Breast epithelium (tissue), 4 donors: ENCODE measurements at regions not wholly inside any gene's neighbourhood (a gene's known extent, or its start where the extent isn't known, plus 50 kb on each side); places are given as distances from the start of the nearest gene placed in this dataset.
"Not testable (repeated sequence)": the region's sequence is repeated elsewhere in the genome, so short reads cannot be mapped to it uniquely, and the experiment has no call there.

Source experiments
- DNase-seq, 2 donors: peaks; one replicate each; pipeline ENCODE4 v3.0.0-alpha.2; 2019; ENCODE audit warnings: low spot score in 2 of 2
- H3K27ac ChIP-seq, 2 donors: fragments of 200-600 bp; sonication (generic) in 1 of 2; one replicate each; pipeline ENCODE4 v1.5.1; 2016 to 2019; ENCODE audit warnings: mild to moderate bottlenecking in 1 of 2
- H3K27me3 ChIP-seq, 2 donors: fragments of 200-600 bp; sonication (generic) in 1 of 2; one replicate each; pipeline versions ENCODE4 v1.5.1 to v1.6.0; 2017 to 2019; ENCODE audit warnings: control low read depth in 1 of 2, mild to moderate bottlenecking in 1 of 2
- H3K36me3 ChIP-seq: fragments of 200-600 bp; one replicate; pipeline ENCODE4 v1.5.1; 2019
- H3K4me1 ChIP-seq, 2 donors: fragments of 200-600 bp; sonication (generic); one replicate each; pipeline ENCODE4 v1.5.1; 2016 to 2019; ENCODE audit warnings: control low read depth in 1 of 2
- H3K4me3 ChIP-seq, 3 donors: fragments of 200-600 bp; sonication (generic); 1 replicate in 2 of 3; 2 replicates in 1 of 3; pipeline ENCODE4 v1.5.1; 2016 to 2019; ENCODE audit warnings: mild to moderate bottlenecking in 3 of 3, moderate library complexity in 2 of 3
- H3K9me3 ChIP-seq, 2 donors: fragments of 200-600 bp; sonication (generic) in 1 of 2; one replicate each; pipeline ENCODE4 v1.5.1; 2016 to 2019; ENCODE audit warnings: control low read depth in 1 of 2
- CTCF ChIP-seq, 3 donors: fragments of 450-650 bp; IDR thresholded peaks; one replicate each; pipeline ENCODE4 v1.5.1; 2016 to 2017; ENCODE audit warnings: antibody characterized with exemption in 3 of 3, mild to moderate bottlenecking in 3 of 3, moderate library complexity in 3 of 3
- POLR2A ChIP-seq: fragments of 450-650 bp; IDR thresholded peaks from one replicate; pipeline ENCODE4 v1.6.1; 2016; ENCODE audit warnings: antibody characterized with exemption, mild to moderate bottlenecking, moderate library complexity
- POLR2AphosphoS5 ChIP-seq, 3 donors: sonication (generic); formaldehyde crosslinking; IDR thresholded peaks; one replicate each; pipeline ENCODE4 v1.6.1; 2017; ENCODE audit warnings: antibody characterized with exemption in 3 of 3
- intact Hi-C: fragments of 100-400 bp; cut with DNase I; formaldehyde crosslinking; loops from one replicate; pipeline ENCODE4 v1.15.1; 2023; ENCODE audit warnings: low total_unique reads

DNA sequence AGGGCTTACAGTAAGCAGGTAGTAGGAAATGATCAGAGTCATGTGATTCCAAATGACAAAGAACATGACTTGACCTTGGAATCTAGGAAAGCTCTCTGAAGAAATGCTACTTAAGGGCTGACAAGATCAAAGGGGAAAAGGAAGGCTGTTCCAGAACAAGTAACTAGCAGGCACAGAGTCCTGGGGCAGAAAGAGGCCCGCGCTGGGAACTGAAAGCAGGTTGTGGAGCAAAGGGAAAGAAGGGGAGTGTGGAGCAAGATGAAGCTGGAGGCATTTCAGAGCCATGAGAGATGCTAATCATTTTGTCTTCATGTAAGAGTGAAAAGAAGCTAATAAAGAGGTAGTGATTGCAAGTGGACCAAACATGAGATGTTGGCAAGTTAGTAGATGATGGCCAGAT, 397.5 kb downstream of the DTWD2 start:
- no peak overlapping the region for H3K27ac ChIP-seq
- TF ChIP-seq CTCF (IDR thresholded peaks at IDR 0.05): no peak
- no peak for TF ChIP-seq POLR2A
- TF ChIP-seq POLR2AphosphoS5 (IDR thresholded peaks at IDR 0.05): no peak
- H3K4me3 ChIP-seq: no peak overlapping the region
- no peak for DNase-seq
- intact Hi-C loops: loop anchor here (2.0 kb wide), 1 partner anchor 62 kb away; no protein-coding TSS in a partner anchor
- H3K36me3 ChIP-seq: no peaks in the 10 kb centered on the region
- no peaks in the 10 kb centered on the region for H3K27me3 ChIP-seq
- H3K9me3 ChIP-seq: no peaks in the 10 kb centered on the region
- H3K4me1 ChIP-seq: no peaks in the 10 kb centered on the region

GRCh38 chr5:118580949-118581348, 407.4 kb downstream of the DTWD2 start:
- Histone ChIP-seq H3K27me3 (no peaks in the 10 kb centered on the region), H3K27ac (no peak overlapping the region), H3K9me3 (no peaks in the 10 kb centered on the region), H3K36me3 (no peaks in the 10 kb centered on the region), H3K4me1 (no peaks in the 10 kb centered on the region), H3K4me3 (no peak overlapping the region)
- intact Hi-C loops: no loop called here
- TF ChIP-seq POLR2AphosphoS5 (IDR thresholded peaks at IDR 0.05): no peak
- DNase-seq: no peak

- peak overlapping the region in 1 of 2 donors; percentile 21 for H3K27ac ChIP-seq
- peak in 1 of 2 donors; percentile 31 for DNase-seq
- no peak for TF ChIP-seq POLR2AphosphoS5 (IDR thresholded peaks at IDR 0.05)
- TF ChIP-seq CTCF (IDR thresholded peaks at IDR 0.05): no peak
- no peak for TF ChIP-seq POLR2A
- no peak overlapping the region for H3K4me3 ChIP-seq
- H3K27me3 ChIP-seq: no peaks in the 10 kb centered on the region
- H3K9me3 ChIP-seq: no peaks in the 10 kb centered on the region
- intact Hi-C loops: no loop called here
- no peaks in the 10 kb centered on the region for H3K36me3 ChIP-seq
- H3K4me1 ChIP-seq: no peaks in the 10 kb centered on the region
Observed at GRCh38 chr5:118578093-118578492, 410.3 kb downstream of the DTWD2 start.

- Histone ChIP-seq H3K4me1 (no peaks in the 10 kb centered on the region), H3K36me3 (no peaks in the 10 kb centered on the region), H3K4me3 (no peak overlapping the region), H3K9me3 (no peaks in the 10 kb centered on the region), H3K27me3 (no peaks in the 10 kb centered on the region), H3K27ac (peak overlapping the region; percentile 20 to 21)
- no peak for DNase-seq
- TF ChIP-seq CTCF (IDR thresholded peaks at IDR 0.05) (no peak), POLR2AphosphoS5 (IDR thresholded peaks at IDR 0.05) (no peak), POLR2A (no peak)
- intact Hi-C loops: no loop called here
Observed at GRCh38 chr5:118577621-118578020, 410.7 kb downstream of the DTWD2 start.

DNA sequence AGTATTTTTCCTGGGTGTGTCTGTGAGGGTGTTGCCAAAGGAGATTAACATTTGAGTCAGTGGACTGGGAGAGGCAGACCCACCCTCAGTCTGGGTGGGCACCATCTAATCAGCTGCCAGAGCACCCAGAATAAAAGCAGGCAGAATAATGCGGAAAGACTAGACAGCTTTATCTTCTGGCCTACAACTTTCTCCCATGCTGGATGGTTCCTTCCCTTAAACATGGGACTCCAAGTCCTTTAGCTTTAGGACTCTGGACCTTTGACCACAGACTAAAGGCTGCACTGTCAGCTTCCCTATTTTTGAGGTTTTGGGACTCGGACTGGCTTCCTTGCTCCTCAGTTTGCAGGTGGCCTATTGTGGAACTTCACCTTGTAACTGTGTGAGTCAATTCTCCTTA, 418.1 kb downstream of the DTWD2 start:
- H3K36me3 ChIP-seq, DNase-seq, H3K27ac ChIP-seq, H3K27me3 ChIP-seq, intact Hi-C loops, H3K4me3 ChIP-seq, H3K4me1 ChIP-seq, H3K9me3 ChIP-seq: not testable (repeated sequence)

DNA sequence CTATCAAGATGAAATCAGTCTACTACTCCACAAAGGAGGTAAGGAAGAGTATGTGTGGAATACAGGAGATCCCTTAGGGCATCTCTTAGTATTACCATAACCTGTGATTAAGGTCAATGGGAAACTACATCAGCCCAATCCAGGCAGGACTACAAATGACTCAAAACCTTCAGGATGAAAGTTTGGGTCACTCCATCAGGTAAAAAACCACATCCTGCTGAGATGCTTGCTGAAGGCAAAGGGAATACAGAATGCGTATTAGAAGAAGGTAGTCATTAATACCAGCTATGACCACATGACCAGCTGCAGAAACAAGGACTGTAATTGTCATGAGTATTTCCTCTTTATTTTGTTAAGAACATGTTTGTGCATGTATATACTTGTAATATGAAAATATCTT, 418.8 kb downstream of the DTWD2 start:
- intact Hi-C loops, DNase-seq, H3K4me3 ChIP-seq, H3K36me3 ChIP-seq, H3K27ac ChIP-seq, H3K4me1 ChIP-seq, H3K27me3 ChIP-seq, H3K9me3 ChIP-seq: not testable (repeated sequence)

- TF ChIP-seq CTCF (IDR thresholded peaks at IDR 0.05) (no peak), POLR2AphosphoS5 (IDR thresholded peaks at IDR 0.05) (no peak), POLR2A (no peak)
- intact Hi-C loops: no loop called here
- H3K36me3 ChIP-seq: no peaks in the 10 kb centered on the region
- H3K27me3 ChIP-seq: no peaks in the 10 kb centered on the region
- no peaks in the 10 kb centered on the region for H3K4me1 ChIP-seq
- DNase-seq: no peak
- no peaks in the 10 kb centered on the region for H3K9me3 ChIP-seq
- H3K4me3 ChIP-seq: no peak overlapping the region
- no peak overlapping the region for H3K27ac ChIP-seq
Observed at GRCh38 chr5:118565335-118565971, 422.9 kb downstream of the DTWD2 start.
